ENCODE measurements at regions not wholly inside any gene's neighbourhood (a gene's known extent, or its start where the extent isn't known, plus 50 kb on each side); places are given as distances from the start of the nearest gene placed in this dataset.

DNA sequence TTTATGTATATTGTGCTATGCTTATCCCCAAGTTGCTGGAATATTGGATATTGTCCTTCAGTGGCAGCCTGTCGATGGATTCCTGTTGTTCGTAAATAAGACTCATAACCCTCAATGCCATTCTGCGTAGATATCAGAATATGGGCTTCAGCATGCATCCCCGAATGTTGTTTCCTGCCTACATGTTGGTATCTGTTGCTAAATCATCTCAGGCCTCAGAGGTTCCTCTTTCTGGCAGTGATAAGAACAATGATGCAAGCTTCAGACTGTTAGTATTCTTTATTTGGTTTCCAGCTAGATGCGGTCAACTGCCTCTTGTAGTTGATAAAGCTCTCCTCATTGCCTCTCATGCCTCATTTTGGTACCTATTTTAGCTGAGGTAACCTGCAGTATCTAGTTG, 2082.6 kb downstream of the MRPL39 start:
- no peak for DNase-seq (ENCODE audit: low read depth)

DNA sequence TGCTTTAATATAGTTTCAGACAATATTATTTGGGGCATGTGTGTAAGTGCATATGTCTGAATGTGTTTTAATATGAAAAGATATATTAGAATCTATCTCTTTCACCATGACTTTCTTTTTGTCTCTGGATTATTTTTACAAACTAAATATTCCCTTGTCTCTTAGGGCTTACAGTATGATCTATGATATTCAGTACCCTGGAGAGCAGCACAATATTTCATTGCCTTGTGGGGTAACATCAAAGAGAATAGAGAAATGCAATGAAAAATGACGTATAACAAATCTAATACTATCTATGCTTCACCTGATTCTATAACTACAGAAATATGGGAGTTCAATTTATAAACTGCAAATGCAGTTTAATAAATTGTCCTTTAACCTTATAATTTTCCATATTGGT, 2084.5 kb downstream of the MRPL39 start:
- DNase-seq (ENCODE audit: low read depth), result no peak

DNA sequence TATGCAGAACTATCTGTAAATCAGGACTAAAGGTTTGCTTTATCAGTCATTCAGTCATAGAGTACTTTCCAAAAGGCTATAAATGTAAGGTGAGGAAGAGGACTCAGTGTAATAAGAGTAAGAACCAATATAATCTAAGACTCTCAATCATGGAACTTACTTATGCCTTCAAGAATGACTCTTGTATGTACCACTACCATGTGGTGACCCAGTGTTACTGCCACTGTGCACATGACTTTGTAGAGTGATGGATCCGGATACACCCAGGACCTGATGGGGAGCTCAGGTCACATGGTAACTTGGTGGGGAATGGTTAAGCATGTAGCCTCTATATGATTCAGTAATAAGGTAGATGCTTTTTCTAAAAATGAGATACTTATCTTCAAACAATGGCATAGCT, 2099.8 kb downstream of the MRPL39 start:
- no peak for DNase-seq (ENCODE audit: low read depth)

DNA sequence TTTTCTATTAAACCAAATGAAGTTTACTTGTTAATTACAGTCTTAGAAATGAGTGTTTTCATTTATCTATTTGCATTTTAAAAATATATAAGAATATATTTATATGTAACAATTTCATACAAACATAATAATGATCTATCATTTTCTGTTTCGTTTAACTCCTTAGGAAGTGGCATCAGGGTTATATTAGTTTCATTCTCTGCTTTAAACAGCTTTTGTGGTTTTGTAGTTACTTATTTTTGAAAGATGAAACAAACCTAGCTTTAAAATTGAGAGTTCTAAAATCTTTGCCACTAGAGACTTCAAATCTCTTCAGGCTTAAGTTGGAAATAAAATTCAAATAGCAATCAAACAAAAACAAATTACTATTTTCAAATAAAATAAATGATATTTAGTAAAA, 2110.6 kb downstream of the MRPL39 start:
- DNase-seq (ENCODE audit: low read depth), result no peak

DNA sequence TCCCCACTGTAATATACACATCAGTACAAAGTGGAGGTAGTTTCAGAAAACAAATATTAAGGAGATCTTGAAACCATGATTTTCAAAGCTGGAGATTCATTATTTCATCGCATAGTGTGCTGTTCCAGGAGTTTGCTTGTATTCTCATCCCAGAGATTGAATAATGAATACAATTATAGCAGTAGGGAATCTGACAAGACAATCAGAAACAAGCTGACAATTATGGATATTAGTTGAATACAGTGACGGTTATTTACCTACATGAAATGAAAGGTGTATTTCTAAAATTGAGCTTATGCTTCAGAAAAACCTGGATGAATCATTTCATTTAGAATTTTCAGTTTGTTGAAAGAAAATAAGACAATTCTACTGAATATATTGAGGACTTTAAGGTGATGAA, 2119.0 kb downstream of the MRPL39 start:
- DNase-seq (ENCODE audit: low read depth), result no peak

DNA sequence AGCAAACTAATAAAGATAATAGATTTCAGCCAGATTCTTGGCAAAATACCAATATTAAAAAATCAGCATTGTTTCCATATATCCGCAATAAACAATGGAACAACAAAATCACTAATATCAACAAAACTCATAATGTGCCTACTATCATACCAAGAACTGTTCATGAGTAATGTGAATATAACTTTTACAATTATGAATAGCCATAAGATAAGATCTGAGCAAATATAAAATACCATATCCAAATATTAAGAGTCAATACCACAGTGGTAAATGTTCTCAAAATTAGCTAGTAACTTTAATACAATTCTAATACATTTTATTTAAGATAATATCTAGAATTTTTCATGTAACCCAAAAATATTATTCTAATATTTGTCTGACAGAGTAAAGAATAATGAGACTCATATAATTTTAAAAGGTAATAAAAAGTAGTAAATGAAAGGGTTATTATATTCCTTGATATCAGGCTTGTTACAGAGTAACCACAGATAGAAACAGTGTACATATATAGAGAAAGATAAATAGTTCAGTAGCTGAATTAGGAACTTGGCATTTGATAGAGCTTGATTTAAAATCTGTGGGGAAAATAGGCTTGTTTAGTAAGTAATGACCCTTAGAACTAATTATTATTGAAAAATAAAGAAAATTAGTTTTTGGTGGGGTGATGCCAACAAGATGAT, 2126.6 kb downstream of the MRPL39 start:
- DNase-seq (ENCODE audit: low read depth), result no peak

DNA sequence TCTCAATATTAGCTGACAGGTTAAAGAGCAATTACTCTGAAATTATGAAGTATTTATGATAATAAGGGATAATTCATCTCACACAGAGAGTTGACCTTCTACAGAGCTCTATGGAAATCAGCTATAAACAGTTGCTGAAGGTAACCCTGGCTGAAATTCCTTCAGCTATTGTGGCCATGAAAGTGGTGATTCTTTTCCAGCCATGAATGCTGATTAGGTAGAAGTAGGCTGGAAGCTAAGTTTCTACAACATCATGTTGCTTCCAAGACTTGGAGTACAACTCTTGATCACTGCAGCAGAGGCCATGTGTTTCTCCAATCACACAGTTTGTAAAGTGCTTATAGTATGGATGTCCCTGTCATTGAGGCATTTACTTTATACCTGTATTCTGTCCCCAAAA, 2128.9 kb downstream of the MRPL39 start:
- no peak for DNase-seq (ENCODE audit: low read depth)

DNA sequence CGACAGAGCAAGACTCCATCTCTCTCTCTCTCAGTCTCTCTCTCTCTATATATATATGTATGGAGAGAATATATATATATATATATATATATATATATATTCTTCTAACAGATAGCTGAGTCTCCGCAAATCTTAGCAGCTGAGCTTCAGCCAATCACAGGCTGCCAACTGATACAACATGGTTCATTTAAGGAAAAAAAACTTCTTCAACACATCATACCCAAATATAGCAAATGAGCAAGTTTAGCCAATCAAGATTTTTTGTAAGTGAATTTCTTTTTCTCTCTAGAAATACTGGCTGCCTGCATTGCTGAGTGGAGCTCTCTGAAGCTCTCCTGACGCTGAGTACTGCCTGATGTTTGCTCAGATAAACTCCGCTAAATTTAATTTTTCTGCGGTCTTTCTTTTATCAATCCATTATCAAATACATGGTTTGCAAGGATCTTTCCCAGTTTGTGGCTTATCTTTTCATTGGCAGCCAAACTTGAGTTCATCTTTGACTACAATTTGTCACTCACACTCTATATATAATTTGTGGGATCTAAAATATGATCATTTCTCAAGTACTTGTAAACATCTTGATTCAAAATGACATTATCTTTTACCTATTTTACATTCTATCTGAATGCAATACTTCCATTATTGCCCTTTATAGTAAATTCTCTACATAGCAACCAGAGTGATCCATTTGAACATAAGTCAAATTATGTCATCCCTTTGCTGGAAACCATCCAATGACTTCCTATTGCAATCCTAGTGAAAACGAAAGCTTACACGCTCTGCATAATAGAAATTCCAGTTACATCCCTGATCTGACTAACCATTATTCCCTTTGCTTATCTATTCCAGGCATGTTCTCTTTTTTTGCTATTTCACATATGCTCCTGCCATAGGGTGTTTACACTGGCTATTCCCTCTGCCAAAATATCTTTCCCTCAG, 2131.7 kb downstream of the MRPL39 start:
- no peak for DNase-seq (ENCODE audit: low read depth)

DNA sequence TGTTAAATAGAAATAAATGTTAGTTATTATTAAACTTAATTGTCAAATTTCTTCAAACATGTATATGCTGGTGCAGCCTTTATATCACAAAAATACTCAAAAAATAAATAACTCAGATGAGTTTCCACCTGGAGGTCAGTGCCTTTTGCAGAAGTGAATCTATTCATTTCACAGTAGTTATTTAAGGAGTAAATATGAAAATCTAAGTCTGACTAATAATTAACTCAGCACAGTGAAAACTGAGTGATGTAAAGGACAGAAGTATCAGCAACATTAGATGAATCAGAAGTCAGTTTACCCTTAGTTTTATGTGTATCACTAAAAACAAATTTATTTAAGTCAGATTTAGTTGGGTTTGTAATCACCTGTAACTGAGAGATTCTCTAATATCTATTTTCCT, 2135.4 kb downstream of the MRPL39 start:
- DNase-seq (ENCODE audit: low read depth), result no peak

DNA sequence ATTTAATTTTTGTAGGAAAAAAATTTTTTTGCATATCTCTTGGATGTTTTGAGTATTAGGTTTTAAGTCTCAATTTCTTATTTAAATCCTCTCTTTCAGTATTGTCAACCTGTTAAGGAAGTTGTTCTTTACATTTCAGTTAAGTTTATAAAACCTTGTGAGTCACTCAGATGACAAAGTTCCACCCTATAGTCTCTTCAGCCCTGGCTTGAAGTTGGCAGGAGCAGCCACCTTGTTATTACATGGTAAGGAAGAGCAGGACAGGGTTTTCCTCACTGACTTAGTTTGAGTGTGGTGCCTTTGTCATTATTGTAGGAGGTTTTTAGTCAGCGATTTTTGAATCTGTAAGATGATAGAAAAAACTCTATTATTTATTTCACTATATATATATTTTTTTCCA, 2143.9 kb downstream of the MRPL39 start:
- no peak for DNase-seq (ENCODE audit: low read depth)

DNA sequence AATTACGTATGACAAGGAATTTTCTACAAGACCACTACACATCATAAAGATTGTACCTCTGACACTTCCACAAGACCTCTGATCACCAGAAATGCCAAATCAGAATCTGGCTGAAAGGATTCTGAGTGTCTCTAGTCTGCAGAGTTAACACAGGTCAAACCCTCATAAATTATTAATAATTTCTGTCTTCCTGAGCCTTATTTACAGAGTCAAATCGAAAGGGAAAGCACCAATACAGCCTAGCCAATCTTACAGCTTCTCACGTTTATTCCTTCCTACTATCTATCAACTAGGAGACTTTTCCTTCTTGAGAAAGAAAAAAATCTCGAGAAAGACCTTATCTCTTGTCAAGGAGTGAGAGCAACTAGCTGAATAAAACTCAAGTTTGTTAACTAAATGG, 2151.6 kb downstream of the MRPL39 start:
- DNase-seq (ENCODE audit: low read depth), result no peak

DNA sequence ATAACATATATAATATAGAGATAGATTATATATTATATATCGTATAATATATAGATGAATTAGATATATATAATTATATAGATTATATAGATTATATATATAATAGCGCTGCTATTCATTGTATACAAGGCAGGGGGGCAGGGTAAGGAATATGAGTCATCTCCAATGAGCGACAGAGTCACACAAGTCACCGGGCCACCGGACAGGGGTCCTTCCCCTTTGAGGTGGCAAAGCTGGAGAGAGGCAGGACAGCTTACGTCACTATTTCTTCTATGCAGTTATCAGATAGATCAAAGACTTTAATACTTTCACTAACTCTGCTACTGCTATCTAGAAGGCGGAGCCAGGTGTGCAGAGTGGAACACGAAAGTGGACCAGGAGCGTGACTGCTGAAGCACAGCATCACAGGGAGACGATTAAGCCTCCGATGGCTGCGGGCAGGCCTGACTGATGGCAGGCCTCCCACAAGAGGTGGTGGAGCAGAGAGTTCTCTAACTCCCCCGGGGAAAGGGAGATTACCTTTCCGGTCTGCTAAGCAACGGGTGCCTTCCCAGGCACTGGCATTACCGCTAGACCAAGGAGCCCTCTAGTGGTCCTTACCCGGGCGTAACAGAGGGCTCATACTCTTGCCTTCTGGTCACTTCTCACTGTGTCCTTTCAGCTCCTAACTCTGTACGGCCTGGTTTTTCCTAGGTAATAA, 2154.7 kb downstream of the MRPL39 start:
- no peak for DNase-seq (ENCODE audit: low read depth)

DNA sequence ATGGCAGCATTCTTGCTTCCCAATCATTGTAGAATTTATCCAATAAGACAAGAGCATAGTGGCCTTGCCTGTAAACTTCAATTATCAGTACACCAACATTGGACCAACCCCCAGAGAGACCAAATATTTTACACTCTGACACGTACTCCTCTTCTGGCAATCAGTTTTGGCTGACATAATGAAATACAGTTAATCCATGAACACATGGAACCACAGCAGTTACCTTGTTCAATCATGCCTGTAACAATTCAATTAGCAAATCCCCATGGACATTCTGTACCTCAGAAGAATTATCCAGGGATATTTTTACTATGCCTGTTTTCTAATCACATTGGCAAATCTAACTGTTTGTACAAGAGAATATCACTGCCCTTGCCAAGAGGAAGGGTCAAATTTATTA, 2162.0 kb downstream of the MRPL39 start:
- no peak for DNase-seq (ENCODE audit: low read depth)

DNA sequence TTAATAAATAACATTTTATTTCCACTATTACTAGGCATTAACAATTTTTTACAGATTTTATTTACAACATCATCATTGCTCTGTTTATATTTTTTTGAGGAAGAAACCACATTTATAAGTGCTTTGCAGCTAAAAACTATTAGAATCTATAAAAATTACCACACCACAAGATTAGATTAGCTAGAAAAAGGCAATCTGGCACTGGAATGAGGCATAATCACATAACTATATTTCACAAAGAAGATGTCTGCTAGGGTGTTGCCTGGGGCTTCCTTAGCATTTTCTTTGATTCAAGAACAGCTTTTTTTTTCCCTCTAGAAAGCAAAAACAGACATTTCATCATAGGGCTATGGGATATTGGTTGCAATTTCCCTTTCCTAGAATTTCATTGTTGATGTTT, 2169.2 kb downstream of the MRPL39 start:
- no peak for DNase-seq (ENCODE audit: low read depth)

DNA sequence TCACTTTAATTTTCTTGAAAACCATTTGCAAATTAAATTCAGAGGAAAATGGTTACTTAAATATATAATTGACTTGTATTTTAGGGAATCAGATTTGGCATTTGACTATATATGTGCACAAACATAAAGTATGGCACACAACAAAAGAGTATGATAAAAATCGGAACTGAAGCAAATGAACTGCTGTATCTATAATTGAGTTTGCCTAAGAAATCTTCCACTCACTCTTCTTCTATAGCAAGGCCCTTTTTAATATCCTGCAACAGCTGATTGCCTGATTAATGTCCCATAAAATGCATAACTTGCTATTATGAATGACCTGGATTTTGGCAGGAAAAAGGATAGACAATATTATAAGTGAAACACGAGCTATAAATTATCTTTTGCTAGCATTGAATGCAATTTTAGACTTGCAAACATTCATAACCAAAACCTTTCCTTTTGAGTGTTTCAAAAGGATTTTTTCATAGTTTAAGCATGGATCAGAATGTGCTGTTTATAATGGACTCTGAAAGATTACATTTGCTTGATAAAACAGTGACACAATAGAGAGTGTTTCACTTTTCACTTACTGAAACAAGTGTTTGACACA, 2204.3 kb downstream of the MRPL39 start:
- no peak for DNase-seq (ENCODE audit: low read depth)

DNA sequence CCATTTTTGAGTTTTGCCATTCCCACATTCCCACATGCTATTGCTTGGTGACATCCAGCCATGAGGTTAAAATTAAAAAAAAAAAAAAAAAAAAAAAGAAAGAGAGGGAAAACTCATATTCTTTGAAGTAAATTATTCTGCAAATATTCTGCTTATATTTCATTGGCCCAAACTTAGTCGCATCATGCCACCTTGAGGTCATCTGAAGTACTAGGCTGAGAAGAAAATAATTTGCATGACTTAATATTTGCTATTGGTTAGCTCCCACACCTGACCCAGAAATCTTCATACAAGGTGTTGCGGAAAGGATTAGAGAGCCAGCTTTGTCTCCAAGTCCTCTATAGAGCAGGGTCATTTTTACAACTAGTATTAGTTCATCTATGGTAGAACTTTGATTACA, 2206.0 kb downstream of the MRPL39 start:
- no peak for DNase-seq (ENCODE audit: low read depth)

DNA sequence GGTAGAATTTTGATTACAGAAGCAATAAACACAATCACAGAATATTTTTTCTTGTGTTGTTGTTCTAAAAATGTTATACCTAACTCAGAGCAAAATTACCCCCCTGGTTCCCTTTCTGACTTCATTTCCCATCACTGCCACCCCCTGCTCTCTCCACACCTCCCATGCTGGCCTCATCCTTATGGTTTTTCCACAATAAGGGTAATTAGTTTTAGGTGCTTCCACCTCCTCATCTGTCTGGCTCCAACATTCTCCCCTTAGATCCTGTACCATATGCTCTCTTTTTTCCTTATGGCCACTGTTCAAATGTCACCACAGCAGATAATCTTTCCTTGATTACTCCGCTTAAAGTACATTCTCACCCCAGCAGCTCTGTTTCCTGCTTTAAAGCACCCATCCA, 2208.6 kb downstream of the MRPL39 start:
- DNase-seq (ENCODE audit: low read depth), result no peak

DNA sequence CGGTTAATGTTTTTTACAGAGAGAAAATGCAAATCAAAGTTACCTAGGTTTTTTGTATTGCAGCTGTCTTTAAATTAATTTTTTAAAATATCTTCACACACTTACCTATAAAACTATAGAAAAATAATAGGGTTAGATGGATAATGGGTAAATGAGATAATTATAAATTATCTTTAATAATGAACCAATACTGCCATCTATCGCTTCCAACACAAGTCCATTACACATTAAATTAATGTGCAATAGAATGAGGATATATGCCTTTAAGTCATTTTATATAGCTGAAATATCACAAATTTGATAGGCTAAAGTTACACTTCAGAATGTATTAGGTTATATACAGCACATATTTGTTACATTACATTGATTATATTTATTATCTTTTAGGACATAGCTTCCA, 2212.8 kb downstream of the MRPL39 start:
- no peak for DNase-seq (ENCODE audit: low read depth)

DNA sequence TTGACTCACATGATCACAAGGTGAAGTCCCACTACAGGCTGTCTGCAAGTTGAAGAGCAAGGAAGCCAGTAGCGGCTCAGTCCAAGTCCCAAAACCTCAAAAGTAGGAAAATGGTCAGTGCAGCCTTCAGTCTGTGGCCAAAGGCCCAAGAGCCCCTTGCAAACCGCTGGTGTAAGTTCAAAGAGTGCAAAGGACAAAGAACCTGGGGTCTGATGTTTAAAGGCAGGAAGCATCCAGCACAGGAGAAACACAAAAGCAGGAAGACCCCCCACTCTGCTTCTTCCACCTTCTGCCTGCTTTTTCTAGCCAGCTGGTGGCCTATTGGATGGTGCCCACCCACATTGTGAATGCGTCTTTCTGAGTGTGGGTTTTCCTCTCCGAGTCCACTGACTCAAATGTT, 2222.6 kb downstream of the MRPL39 start:
- DNase-seq (ENCODE audit: low read depth), result no peak

DNA sequence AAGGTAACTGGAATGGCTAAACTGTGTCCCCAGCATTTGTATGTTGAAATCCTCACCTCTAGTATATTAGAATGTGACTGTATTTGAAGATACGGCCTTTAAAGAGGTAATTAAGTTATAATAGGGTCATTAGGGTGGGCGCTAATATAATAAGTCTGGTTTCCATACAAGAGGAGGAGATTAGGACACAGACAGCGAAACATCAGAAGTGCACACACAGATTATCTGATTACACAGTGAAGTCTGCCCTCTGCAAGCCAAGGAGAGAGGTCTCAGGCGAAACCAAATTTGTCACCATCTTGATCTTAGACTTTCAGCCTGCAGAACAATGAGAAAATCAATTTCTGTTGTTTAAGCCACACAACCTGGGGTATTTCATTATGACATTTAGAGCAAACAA, 2233.1 kb downstream of the MRPL39 start:
- no peak for DNase-seq (ENCODE audit: low read depth)

DNA sequence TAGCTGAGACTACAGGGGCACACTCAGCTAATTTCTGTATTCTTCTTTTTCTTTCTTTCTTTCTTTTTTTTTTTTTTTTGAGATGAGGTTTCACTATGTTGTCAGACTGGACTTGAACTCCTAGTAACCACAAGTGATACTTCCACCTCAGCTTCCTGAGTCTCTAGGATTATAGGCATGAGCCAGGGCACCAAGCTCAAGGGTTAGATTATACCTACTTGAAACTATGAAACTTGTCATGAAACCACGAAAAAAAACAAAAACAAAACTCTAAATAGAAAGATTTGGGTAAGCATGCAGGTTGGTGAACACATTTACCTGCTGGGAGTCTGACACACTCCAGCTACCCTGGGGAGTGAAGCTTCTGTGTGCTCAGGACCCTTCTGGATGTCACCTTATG, 2250.4 kb downstream of the MRPL39 start:
- no peak for DNase-seq (ENCODE audit: low read depth)

DNA sequence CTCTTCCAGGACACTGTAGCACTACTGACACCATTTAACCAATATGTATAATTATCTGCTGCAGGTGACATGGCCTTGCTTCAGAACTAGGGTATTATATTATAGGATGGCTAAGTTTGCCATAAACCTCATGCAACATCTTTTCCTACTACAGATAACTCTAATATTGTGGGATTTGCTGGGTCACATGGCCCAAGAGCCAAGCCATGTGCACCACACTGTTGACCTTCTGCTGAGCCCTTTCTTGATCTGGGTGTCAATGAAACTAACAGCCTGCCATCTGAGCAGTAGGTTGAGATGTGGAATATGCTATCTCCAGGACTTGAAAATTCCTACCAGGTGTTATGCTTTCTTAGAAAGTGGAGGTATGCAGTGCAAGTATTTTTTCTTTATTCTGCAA, 2291.1 kb downstream of the MRPL39 start:
- DNase-seq (ENCODE audit: low read depth), result no peak
